HepG2 (cell line): ENCODE measurements at regions not wholly inside any gene's neighbourhood (a gene's known extent, or its start where the extent isn't known, plus 50 kb on each side); places are given as distances from the start of the nearest gene placed in this dataset.
A peak's percentile ranks its signal among the peaks of the same experiment; 100 is the strongest.

ENCODE experiments used
- ATAC-seq: fragments of 200-7000 bp; cut with Tn5 transposase; 3 replicates; pipeline ENCODE4 v1.9.1; 2020; ENCODE audit warnings: mild to moderate bottlenecking, moderate library complexity
- BruUV-seq: library from RNA; stranded (reverse); fragments of 400-500 nt; replicated peaks from 2 replicates; lab custom pipeline; 2021; lab: Mats Ljungman, UMichigan
- CTCF ChIA-PET: fragments of 300-600 bp; formaldehyde crosslinking; extraction: SDS; loops from one replicate; lab custom pipeline; 2021; ENCODE audit warnings: low total read pairs, inconsistent platforms, low intra/inter-chr PET ratio; lab: Yijun Ruan, JAX
- POLR2A ChIA-PET: fragments of 350-600 bp; sonication (Branson Sonifier 250); formaldehyde crosslinking; loops from one replicate; lab custom pipeline; 2020; ENCODE audit warnings: antibody characterized with exemption, inconsistent platforms; lab: Yijun Ruan, JAX
- DNase-seq: peaks from one replicate; pipeline ENCODE4 v3.0.0-alpha.2; 2015; ENCODE audit warnings: low spot score
- FAIRE-seq: peaks from 3 replicates; lab custom pipeline; 2011; peaks lifted over from hg19 to GRCh38; lab: Jason Lieb, UNC
- H2AFZ ChIP-seq: one replicate; pipeline ENCODE4 v1.6.1; 2011; ENCODE audit warnings: low read length, inconsistent platforms
- H3K27ac ChIP-seq: fragments of 300-600 bp; 3 replicates; pipeline ENCODE4 v1.8.0; 2011; ENCODE audit warnings: mixed run types, mild to moderate bottlenecking, mixed read lengths, low read length, inconsistent platforms; ENCODE audit not compliant: insufficient read depth; ENCODE audit errors: extremely low read length
- H3K27me3 ChIP-seq, 2 experiments: fragments of 200-600 bp in 1 of 2; 2 replicates in 1 of 2; 3 replicates in 1 of 2; pipeline versions ENCODE4 v1.6.0 to v1.8.0; 2011; ENCODE audit warnings: low read length in 2 of 2, mild to moderate bottlenecking in 2 of 2, moderate library complexity in 2 of 2, inconsistent platforms in 1 of 2; ENCODE audit not compliant: insufficient read depth in 2 of 2, control insufficient read depth in 1 of 2
- H3K36me3 ChIP-seq, 2 experiments: fragments of 200-600 bp in 1 of 2; replicated peaks in 1 of 2; 2 replicates in 1 of 2; 3 replicates in 1 of 2; pipeline versions ENCODE4 v1.5.1 to v1.8.0; 2011; ENCODE audit warnings: low read length in 2 of 2, inconsistent platforms in 1 of 2; ENCODE audit not compliant: insufficient read depth in 2 of 2, control insufficient read depth in 1 of 2
- H3K4me1 ChIP-seq: 2 replicates; pipeline ENCODE4 v1.5.1; 2012; ENCODE audit warnings: low read length, inconsistent platforms; ENCODE audit not compliant: insufficient read depth
- H3K4me2 ChIP-seq: 2 replicates; pipeline ENCODE4 v1.6.0; 2011; ENCODE audit warnings: low read depth, low read length, inconsistent platforms
- H3K4me3 ChIP-seq, 3 experiments: fragments of 200-600 bp in 1 of 3; sonication (generic), shearing (Covaris generic) in 1 of 3; replicated peaks in 1 of 3; 2 replicates each; pipeline ENCODE4 v1.5.1; 2011 to 2016; ENCODE audit warnings: low read length in 3 of 3, inconsistent platforms in 2 of 3, low read depth in 2 of 3, mild to moderate bottlenecking in 2 of 3, control low read depth in 1 of 3, mixed read lengths in 1 of 3; ENCODE audit not compliant: insufficient read depth in 1 of 3
- H3K79me2 ChIP-seq: one replicate; pipeline ENCODE4 v1.6.1; 2011; ENCODE audit warnings: low read length, inconsistent platforms; ENCODE audit not compliant: insufficient read depth
- H3K9ac ChIP-seq: 2 replicates; pipeline ENCODE4 v1.6.0; 2011; ENCODE audit warnings: mild to moderate bottlenecking, low read depth, low read length, inconsistent platforms; ENCODE audit not compliant: insufficient read depth
- H3K9me3 ChIP-seq: 2 replicates; pipeline ENCODE4 v1.5.1; 2012; ENCODE audit warnings: mild to moderate bottlenecking, low read length
- H4K20me1 ChIP-seq: 2 replicates; pipeline ENCODE4 v1.6.0; 2011; ENCODE audit warnings: inconsistent platforms, mild to moderate bottlenecking, low read length, moderate library complexity; ENCODE audit not compliant: insufficient read depth
- DNMT1 ChIP-seq: sonication (generic); formaldehyde crosslinking; IDR thresholded peaks from 2 replicates; pipeline ENCODE4 v1.5.1; 2020; ENCODE audit warnings: mild to moderate bottlenecking, missing genetic modification reagents
- GATAD1 ChIP-seq: IDR thresholded peaks from 2 replicates; pipeline ENCODE4 v1.6.1; 2016; ENCODE audit warnings: missing genetic modification reagents, missing compliant biosample characterization
- GTF3A ChIP-seq: sonication (generic); formaldehyde crosslinking; conservative IDR thresholded peaks from 2 replicates; pipeline ENCODE4 v1.4.0; 2020; ENCODE audit warnings: mild to moderate bottlenecking, missing genetic modification reagents
- HIVEP1 ChIP-seq: sonication (generic); formaldehyde crosslinking; IDR thresholded peaks from 2 replicates; pipeline ENCODE4 v1.4.0; 2020; ENCODE audit warnings: mild to moderate bottlenecking, missing genetic modification reagents
- HNF4A ChIP-seq: sonication (generic); formaldehyde crosslinking; IDR thresholded peaks from 2 replicates; pipeline ENCODE4 v1.4.0; 2020; ENCODE audit warnings: missing genetic modification reagents
- HNRNPK ChIP-seq: fragments of 200-400 bp; formaldehyde crosslinking; IDR thresholded peaks from 2 replicates; pipeline ENCODE4 v1.6.1; 2018; ENCODE audit warnings: low read length, low read depth, moderate library complexity, mild to moderate bottlenecking; ENCODE audit not compliant: poor library complexity, severe bottlenecking
- SOX13 ChIP-seq, 3 experiments: fragments of 450-650 bp in 1 of 3; sonication (generic) in 1 of 3; formaldehyde crosslinking in 1 of 3; IDR thresholded peaks in 2 of 3; conservative IDR thresholded peaks in 1 of 3; 2 replicates each; pipeline versions ENCODE4 v1.5.0 to v1.6.1; 2016 to 2020; ENCODE audit warnings: antibody characterized with exemption in 1 of 3, mild to moderate bottlenecking in 1 of 3, missing compliant biosample characterization in 1 of 3, missing genetic modification reagents in 1 of 3, moderate library complexity in 1 of 3
- SOX6 ChIP-seq, 2 experiments: fragments of 450-650 bp in 1 of 2; sonication (generic) in 1 of 2; formaldehyde crosslinking in 1 of 2; IDR thresholded peaks; 2 replicates each; pipeline versions ENCODE4 v1.4.0 to v1.6.1; 2017 to 2020; ENCODE audit warnings: antibody characterized with exemption in 1 of 2, mild to moderate bottlenecking in 1 of 2, missing genetic modification reagents in 1 of 2
- SRSF9 ChIP-seq: fragments of 200-400 bp; formaldehyde crosslinking; IDR thresholded peaks from 2 replicates; pipeline ENCODE4 v1.6.1; 2018; ENCODE audit warnings: borderline replicate concordance, mild to moderate bottlenecking, low read depth, low read length; ENCODE audit not compliant: insufficient read depth, poor library complexity, severe bottlenecking
- ZC3H13 ChIP-seq: sonication (generic); formaldehyde crosslinking; IDR thresholded peaks from 2 replicates; pipeline ENCODE4 v1.8.1; 2023; ENCODE audit warnings: mild to moderate bottlenecking, missing genetic modification reagents, moderate library complexity
- ZEB1 ChIP-seq: IDR thresholded peaks from 2 replicates; pipeline ENCODE4 v1.6.1; 2012; ENCODE audit warnings: mild to moderate bottlenecking, low read depth, inconsistent platforms; ENCODE audit not compliant: insufficient replicate concordance
- ZNF160 ChIP-seq: sonication (generic); formaldehyde crosslinking; IDR thresholded peaks from 2 replicates; pipeline ENCODE4 v1.8.0; 2022; ENCODE audit warnings: mild to moderate bottlenecking, inconsistent platforms, missing genetic modification reagents
- ZNF562 ChIP-seq: sonication (generic); formaldehyde crosslinking; IDR thresholded peaks from 2 replicates; pipeline ENCODE4 v1.8.0; 2022; ENCODE audit warnings: missing genetic modification reagents, borderline replicate concordance
- ZSCAN25 ChIP-seq: sonication (generic); formaldehyde crosslinking; IDR thresholded peaks from 2 replicates; pipeline ENCODE4 v1.8.0; 2022; ENCODE audit warnings: mild to moderate bottlenecking, missing genetic modification reagents
- WGBS: methylation state at CpG from one replicate; pipeline ENCODE4 v1.1.6; 2017; ENCODE audit warnings: low lambda C conversion rate; 5-methylcytosine and 5-hydroxymethylcytosine counted together
- in situ Hi-C: cut with HindIII; loops from 2 replicates; pipeline ENCODE4 v1.10.0; 2017; ENCODE audit warnings: low pct_unique_long_range_greater_than_20kb; ENCODE audit not compliant: extremely low pct_ligation_motif_present
- intact Hi-C: fragments of 100-400 bp; cut with micrococcal nuclease; formaldehyde crosslinking; loops from one replicate; pipeline ENCODE4 v1.10.0; 2022; ENCODE audit not compliant: unreplicated experiment
- TF ChIP-seq, protein P1 (sequence below): sonication (generic); formaldehyde crosslinking; IDR thresholded peaks from 2 replicates; pipeline ENCODE4 v1.8.0; 2022; ENCODE audit warnings: low read depth, missing genetic modification reagents
- TF ChIP-seq, protein P2 (sequence below): IDR thresholded peaks from 2 replicates; pipeline ENCODE4 v1.6.1; 2016

DNA sequence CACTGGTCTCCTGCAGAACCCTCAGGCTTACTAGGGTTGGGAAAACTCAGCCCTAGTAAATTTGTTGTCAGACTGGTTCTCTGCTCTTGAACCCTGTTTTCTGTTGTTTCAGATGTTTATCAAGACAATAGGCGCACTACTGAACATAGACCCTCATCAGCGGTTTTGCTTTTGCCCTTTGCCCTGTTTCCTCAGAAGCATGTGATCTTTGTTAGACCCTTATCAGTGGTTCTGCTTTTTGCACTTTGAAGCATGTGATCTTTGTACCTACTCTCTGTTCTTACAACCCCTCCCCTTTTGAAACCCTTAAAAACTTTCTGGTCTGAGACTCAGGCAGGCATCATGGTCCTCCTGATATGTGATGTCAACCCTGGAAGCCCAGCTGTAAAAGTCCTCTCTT lies 842.2 kb upstream of the AMELY start:
- FAIRE-seq (no peak), ATAC-seq (no peak), DNase-seq (peak; percentile 3)
- Histone ChIP-seq H3K79me2 (no peaks in the 10 kb centered on the region), H2AFZ (no peak overlapping the region), H4K20me1 (no peaks in the 10 kb centered on the region), H3K4me3 (no peak overlapping the region), H3K36me3 (no peaks in the 10 kb centered on the region), H3K9me3 (no peaks in the 10 kb centered on the region), H3K27ac (no peak overlapping the region), H3K9ac (no peak overlapping the region), H3K4me1 (no peaks in the 10 kb centered on the region), H3K27me3 (no peaks in the 10 kb centered on the region), H3K4me2 (no peak overlapping the region)
- WGBS = 0% methylated on average over 1 of the region's 2 CpGs
- BruUV-seq = no TSS peak
- ChIA-PET CTCF (no interaction called here), POLR2A (no interaction called here)
- in situ Hi-C loops = loop anchor here (25.0 kb wide), 1 partner anchor 109 kb away; no protein-coding TSS in a partner anchor
- TF ChIP-seq ZNF562 (no peak), HNF4A (CRISPR knock-in tag) (peak; percentile 54), SOX6 (IDR thresholded peaks at IDR 0.05) (no peak), SOX6 (CRISPR knock-in tag; IDR thresholded peaks at IDR 0.05) (peak; percentile 34), SOX13 (IDR thresholded peaks at IDR 0.05) (no peak), SOX13 (CRISPR knock-in tag; conservative IDR thresholded peaks at IDR 0.05 in 1 of 2, IDR thresholded peaks at IDR 0.05 in 1 of 2) (0 out of 4 replicates have a peak, but pooled peaks of 1 of the 2 experiments have one; percentile 18)
- TF ChIP-seq, protein P1, sequence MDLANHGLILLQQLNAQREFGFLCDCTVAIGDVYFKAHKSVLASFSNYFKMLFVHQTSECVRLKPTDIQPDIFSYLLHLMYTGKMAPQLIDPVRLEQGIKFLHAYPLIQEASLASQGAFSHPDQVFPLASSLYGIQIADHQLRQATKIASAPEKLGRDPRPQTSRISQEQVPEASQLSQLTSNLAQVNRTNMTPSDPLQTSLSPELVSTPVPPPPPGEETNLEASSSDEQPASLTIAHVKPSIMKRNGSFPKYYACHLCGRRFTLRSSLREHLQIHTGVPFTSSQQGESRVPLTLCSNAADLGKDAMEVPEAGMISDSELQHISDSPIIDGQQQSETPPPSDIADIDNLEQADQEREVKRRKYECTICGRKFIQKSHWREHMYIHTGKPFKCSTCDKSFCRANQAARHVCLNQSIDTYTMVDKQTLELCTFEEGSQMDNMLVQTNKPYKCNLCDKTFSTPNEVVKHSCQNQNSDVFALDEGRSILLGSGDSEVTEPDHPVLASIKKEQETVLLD (CRISPR knock-in tag) = no peak
- intact Hi-C loops = no loop called here

DNA sequence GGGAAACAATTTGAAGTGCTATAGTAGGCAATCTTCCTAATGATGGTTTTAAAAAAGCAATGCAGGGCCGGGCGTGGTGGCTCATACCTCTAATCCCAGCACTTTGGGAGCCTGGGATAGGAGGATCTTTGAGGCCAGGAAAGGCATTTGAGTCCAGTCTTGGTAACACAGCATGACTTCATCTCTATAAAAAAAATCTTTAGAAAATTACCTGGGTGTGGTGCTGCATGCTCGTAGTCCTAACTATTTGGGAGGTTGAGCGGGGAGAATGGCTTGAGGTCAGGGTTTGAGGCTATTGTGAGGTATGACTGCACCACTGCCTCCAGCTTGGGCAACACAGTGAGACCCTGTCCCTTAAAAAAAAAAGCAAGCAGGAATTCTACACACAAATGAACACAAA lies 835.2 kb upstream of the AMELY start:
- CTCF ChIA-PET = no interaction called here
- in situ Hi-C loops = no loop called here
- H2AFZ ChIP-seq = no peak overlapping the region
- TF ChIP-seq ZNF160 (CRISPR knock-in tag) = no peak
- TF ChIP-seq, protein P2, sequence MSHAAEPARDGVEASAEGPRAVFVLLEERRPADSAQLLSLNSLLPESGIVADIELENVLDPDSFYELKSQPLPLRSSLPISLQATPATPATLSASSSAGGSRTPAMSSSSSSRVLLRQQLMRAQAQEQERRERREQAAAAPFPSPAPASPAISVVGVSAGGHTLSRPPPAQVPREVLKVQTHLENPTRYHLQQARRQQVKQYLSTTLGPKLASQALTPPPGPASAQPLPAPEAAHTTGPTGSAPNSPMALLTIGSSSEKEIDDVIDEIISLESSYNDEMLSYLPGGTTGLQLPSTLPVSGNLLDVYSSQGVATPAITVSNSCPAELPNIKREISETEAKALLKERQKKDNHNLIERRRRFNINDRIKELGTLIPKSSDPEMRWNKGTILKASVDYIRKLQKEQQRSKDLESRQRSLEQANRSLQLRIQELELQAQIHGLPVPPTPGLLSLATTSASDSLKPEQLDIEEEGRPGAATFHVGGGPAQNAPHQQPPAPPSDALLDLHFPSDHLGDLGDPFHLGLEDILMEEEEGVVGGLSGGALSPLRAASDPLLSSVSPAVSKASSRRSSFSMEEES (CRISPR knock-in tag) = no peak
- no peak for TF ChIP-seq ZC3H13 (CRISPR knock-in tag)
- TF ChIP-seq HNRNPK = no peak
- TF ChIP-seq SRSF9 = no peak
- TF ChIP-seq DNMT1 (CRISPR knock-in tag) = no peak
- no peak for TF ChIP-seq HIVEP1 (CRISPR knock-in tag)
- no peak for TF ChIP-seq GTF3A
- no peak for TF ChIP-seq ZSCAN25 (CRISPR knock-in tag)
- no peak for TF ChIP-seq ZEB1
- no peak for TF ChIP-seq GATAD1 (CRISPR knock-in tag)

More for the DNA sequence above, 835.2 kb upstream of the AMELY start:
- Histone ChIP-seq H3K4me2 (no peak overlapping the region), H3K9ac (no peak overlapping the region), H4K20me1 (no peaks in the 10 kb centered on the region), H3K79me2 (no peaks in the 10 kb centered on the region), H3K4me1 (no peaks in the 10 kb centered on the region), H3K27ac (no peak overlapping the region), H3K4me3 (no peak overlapping the region), H3K27me3 (no peaks in the 10 kb centered on the region), H3K36me3 (no peaks in the 10 kb centered on the region), H3K9me3 (no peaks in the 10 kb centered on the region)
- WGBS = 12% methylated on average over 3 of the region's 4 CpGs
- intact Hi-C loops = no loop called here
- FAIRE-seq (no peak), ATAC-seq (no peak), DNase-seq (no peak)
- no TSS peak for BruUV-seq
- POLR2A ChIA-PET = no interaction called here
